Gastrocnemius medialis (tissue), 4 donors: ENCODE measurements at regions not wholly inside any gene's neighbourhood (a gene's known extent, or its start where the extent isn't known, plus 50 kb on each side); places are given as distances from the start of the nearest gene placed in this dataset.

ENCODE experiments used
- ATAC-seq, 2 donors: fragments of 150-250 bp; one replicate each; pipeline ENCODE4 v1.9.1; 2016
- DNase-seq, 2 donors: peaks; one replicate each; pipeline ENCODE4 v3.0.0-alpha.2; 2019
- H3K27ac ChIP-seq, 4 donors: fragments of 200-600 bp; sonication (generic); 1 replicate in 1 of 4; 2 replicates in 3 of 4; pipeline ENCODE4 v1.5.1; 2016 to 2018; ENCODE audit warnings: mild to moderate bottlenecking in 2 of 4, moderate library complexity in 1 of 4
- H3K27me3 ChIP-seq, 3 donors: fragments of 200-600 bp; sonication (generic) in 2 of 3; 1 replicate in 1 of 3; 2 replicates in 2 of 3; pipeline versions ENCODE4 v1.5.1 to v1.6.0; 2016 to 2019; ENCODE audit warnings: mild to moderate bottlenecking in 1 of 3, moderate library complexity in 1 of 3
- H3K36me3 ChIP-seq, 2 donors: fragments of 200-600 bp; sonication (generic) in 1 of 2; one replicate each; pipeline ENCODE4 v1.5.1; 2017 to 2018
- H3K4me1 ChIP-seq, 2 donors: fragments of 200-600 bp; sonication (generic) in 1 of 2; one replicate each; pipeline ENCODE4 v1.5.1; 2016 to 2017; ENCODE audit warnings: mild to moderate bottlenecking in 2 of 2
- H3K4me3 ChIP-seq, 4 donors: fragments of 200-600 bp; sonication (generic) in 3 of 4; 1 replicate in 1 of 4; 2 replicates in 3 of 4; pipeline ENCODE4 v1.5.1; 2016 to 2019; ENCODE audit warnings: mild to moderate bottlenecking in 2 of 4
- H3K9me3 ChIP-seq, 3 donors: fragments of 200-600 bp; sonication (generic) in 2 of 3; 1 replicate in 1 of 3; 2 replicates in 2 of 3; pipeline ENCODE4 v1.5.1; 2016 to 2019
- CTCF ChIP-seq, 5 experiments: fragments of 450-650 bp in 3 of 5; fragments of 200-600 bp in 2 of 5; sonication (generic) in 2 of 5; IDR thresholded peaks in 4 of 5; conservative IDR thresholded peaks in 1 of 5; 1 replicate in 4 of 5; 2 replicates in 1 of 5; pipeline ENCODE4 v1.5.1; 2016 to 2019; ENCODE audit warnings: antibody characterized with exemption in 5 of 5, mild to moderate bottlenecking in 3 of 5, moderate library complexity in 3 of 5
- POLR2A ChIP-seq, 2 donors: fragments of 450-650 bp; IDR thresholded peaks; one replicate each; pipeline ENCODE4 v1.6.1; 2017; ENCODE audit warnings: antibody characterized with exemption in 2 of 2, mild to moderate bottlenecking in 2 of 2, moderate library complexity in 2 of 2
- in situ Hi-C, 4 donors: fragments of 200-750 bp; cut with MboI; loops; one replicate each; pipeline versions ENCODE4 v1.15.0 to v1.8.0; 2017; ENCODE audit warnings: low sequenced_read_pairs in 4 of 4
- intact Hi-C: fragments of 100-400 bp; cut with DNase I; formaldehyde crosslinking; loops from one replicate; pipeline ENCODE4 v1.15.1; 2023; ENCODE audit warnings: low total_unique reads

GRCh38 chr1:22275626-22276395 lies 132.9 kb upstream of the WNT4 start:
- intact Hi-C loops: loop anchor here (10.0 kb wide), 1 partner anchor 141 kb away; no protein-coding TSS in a partner anchor

GRCh38 chr1:22276396-22276748 lies 133.5 kb upstream of the WNT4 start:
- intact Hi-C loops (loop anchor here (10.0 kb wide), 1 partner anchor 142 kb away; no protein-coding TSS in a partner anchor), in situ Hi-C loops (loop anchor here in 1 of 4 donors (10.0 kb wide), 1 partner anchor 172 kb away; no protein-coding TSS in a partner anchor)

More at GRCh38 chr1:22275626-22276395, 132.9 kb upstream of the WNT4 start:
- in situ Hi-C loops: loop anchor here in 1 of 4 donors (10.0 kb wide), 1 partner anchor 171 kb away; no protein-coding TSS in a partner anchor
- H3K9me3 ChIP-seq: no peaks in the 10 kb centered on the region
- DNase-seq (peak in 1 of 2 donors; percentile 16), ATAC-seq (peak in 1 of 2 donors; percentile 42)
- H3K4me3 ChIP-seq: no peak overlapping the region
- H3K4me1 ChIP-seq: no peaks in the 10 kb centered on the region
- H3K27me3 ChIP-seq: peaks cover 0 to 5% (median 0%) of the 10 kb centered on the region in 3 donors
- TF ChIP-seq POLR2A (IDR thresholded peaks at IDR 0.05) (no peak), CTCF (IDR thresholded peaks at IDR 0.05 in 4 of 5, conservative IDR thresholded peaks at IDR 0.05 in 1 of 5) (peak; percentile 20 to 75 (median 58))
- no peaks in the 10 kb centered on the region for H3K36me3 ChIP-seq
- no peak overlapping the region for H3K27ac ChIP-seq

GRCh38 chr1:22277662-22278061 lies 134.8 kb upstream of the WNT4 start:
- in situ Hi-C loops: loop anchor here in 1 of 4 donors (10.0 kb wide), 1 partner anchor 173 kb away; no protein-coding TSS in a partner anchor
- TF ChIP-seq POLR2A (IDR thresholded peaks at IDR 0.05) (no peak), CTCF (IDR thresholded peaks at IDR 0.05 in 4 of 5, conservative IDR thresholded peaks at IDR 0.05 in 1 of 5) (no peak)
- intact Hi-C loops: loop anchor here (10.0 kb wide), 1 partner anchor 143 kb away; no protein-coding TSS in a partner anchor
- Histone ChIP-seq H3K9me3 (no peaks in the 10 kb centered on the region), H3K36me3 (no peaks in the 10 kb centered on the region), H3K27me3 (peaks cover 0 to 8% (median 0%) of the 10 kb centered on the region in 3 donors), H3K4me3 (no peak overlapping the region), H3K27ac (no peak overlapping the region), H3K4me1 (no peaks in the 10 kb centered on the region)
- no peak for DNase-seq
- ATAC-seq: no peak

More at GRCh38 chr1:22276396-22276748, 133.5 kb upstream of the WNT4 start:
- Histone ChIP-seq H3K27ac (no peak overlapping the region), H3K27me3 (peaks cover 0 to 6% (median 0%) of the 10 kb centered on the region in 3 donors), H3K36me3 (no peaks in the 10 kb centered on the region), H3K4me3 (no peak overlapping the region), H3K4me1 (no peaks in the 10 kb centered on the region), H3K9me3 (no peaks in the 10 kb centered on the region)
- no peak for TF ChIP-seq CTCF (IDR thresholded peaks at IDR 0.05 in 4 of 5, conservative IDR thresholded peaks at IDR 0.05 in 1 of 5)
- no peak for TF ChIP-seq POLR2A (IDR thresholded peaks at IDR 0.05)
- DNase-seq: no peak
- ATAC-seq: no peak

- H3K4me3 ChIP-seq: no peak overlapping the region
- TF ChIP-seq POLR2A (IDR thresholded peaks at IDR 0.05) (no peak), CTCF (IDR thresholded peaks at IDR 0.05 in 4 of 5, conservative IDR thresholded peaks at IDR 0.05 in 1 of 5) (no peak)
- intact Hi-C loops (loop anchor here (10.0 kb wide), 1 partner anchor 145 kb away; no protein-coding TSS in a partner anchor), in situ Hi-C loops (loop anchor here in 1 of 4 donors (10.0 kb wide), 1 partner anchor 175 kb away; no protein-coding TSS in a partner anchor)
- no peaks in the 10 kb centered on the region for H3K36me3 ChIP-seq
- DNase-seq (no peak), ATAC-seq (no peak)
- H3K27me3 ChIP-seq: peaks cover 0 to 8% (median 0%) of the 10 kb centered on the region in 3 donors
- no peaks in the 10 kb centered on the region for H3K9me3 ChIP-seq
- H3K27ac ChIP-seq: no peak overlapping the region
- H3K4me1 ChIP-seq: no peaks in the 10 kb centered on the region
These were observed 136.8 kb upstream of the WNT4 start for GRCh38 chr1:22279735-22280134.
